Activated T-helper 1 cell treated with anti-CD3 and anti-CD28 coated beads, Interleukin-12 subunit alpha, Interleukin-12 subunit beta, Interleukin-2, Interleukin-4 antibody, amounts not matched to agents 30 ng/mL and 10 ng/mL and 1 ng/mL, durations not matched to agents 14 hours and 24 hours and 36 hours (primary cell): ENCODE measurements at regions not wholly inside any gene's neighbourhood (a gene's known extent, or its start where the extent isn't known, plus 50 kb on each side); places are given as distances from the start of the nearest gene placed in this dataset.
"Not testable (repeated sequence)": the region's sequence is repeated elsewhere in the genome, so short reads cannot be mapped to it uniquely, and the experiment has no call there.

ENCODE experiments used
- DNase-seq: peaks from one replicate; pipeline ENCODE4 v3.0.0; 2021; ENCODE audit warnings: low spot score
- H3K27ac Mint-ChIP-seq: one replicate; pipeline ENCODE4 v1.8.0; 2021; ENCODE audit warnings: mild to moderate bottlenecking, mixed read lengths
- H3K27me3 Mint-ChIP-seq: one replicate; pipeline ENCODE4 v1.8.0; 2022; ENCODE audit warnings: mild to moderate bottlenecking, moderate library complexity, mixed read lengths; ENCODE audit not compliant: insufficient read depth
- H3K36me3 Mint-ChIP-seq: one replicate; pipeline ENCODE4 v1.8.0; 2021; ENCODE audit warnings: low read depth, mixed read lengths
- H3K4me1 Mint-ChIP-seq: one replicate; pipeline ENCODE4 v1.8.0; 2021; ENCODE audit warnings: low read depth, mixed read lengths
- H3K4me3 Mint-ChIP-seq: one replicate; pipeline ENCODE4 v1.8.0; 2021; ENCODE audit warnings: mild to moderate bottlenecking, moderate library complexity, mixed read lengths
- H3K9me3 Mint-ChIP-seq: one replicate; pipeline ENCODE4 v1.8.0; 2021; ENCODE audit warnings: mixed read lengths
- intact Hi-C: fragments of 100-400 bp; cut with micrococcal nuclease; formaldehyde crosslinking; loops from one replicate; pipeline ENCODE4 v1.15.1; 2024

- no peak overlapping the region for H3K27ac Mint-ChIP-seq
- no peaks in the 10 kb centered on the region for H3K36me3 Mint-ChIP-seq
- intact Hi-C loops = no loop called here
- H3K4me3 Mint-ChIP-seq = no peak overlapping the region
- H3K4me1 Mint-ChIP-seq = no peaks in the 10 kb centered on the region
- H3K9me3 Mint-ChIP-seq = no peaks in the 10 kb centered on the region
- H3K27me3 Mint-ChIP-seq = peaks cover 8% of the 10 kb centered on the region
- no peak for DNase-seq
Measured at GRCh38 chr1:60956520-60956919, 125.8 kb upstream of the NFIA start.

- Mint-ChIP-seq H3K27ac (no peak overlapping the region), H3K4me3 (no peak overlapping the region), H3K27me3 (peaks cover 16% of the 10 kb centered on the region), H3K36me3 (no peaks in the 10 kb centered on the region), H3K9me3 (no peaks in the 10 kb centered on the region), H3K4me1 (no peaks in the 10 kb centered on the region)
- intact Hi-C loops = no loop called here
- DNase-seq = no peak
Measured at GRCh38 chr1:60952612-60953111, 129.7 kb upstream of the NFIA start.

- H3K36me3 Mint-ChIP-seq = no peaks in the 10 kb centered on the region
- no peak overlapping the region for H3K4me3 Mint-ChIP-seq
- peaks cover 18% of the 10 kb centered on the region for H3K27me3 Mint-ChIP-seq
- H3K9me3 Mint-ChIP-seq = no peaks in the 10 kb centered on the region
- DNase-seq = no peak
- intact Hi-C loops = no loop called here
- H3K27ac Mint-ChIP-seq = no peak overlapping the region
- H3K4me1 Mint-ChIP-seq = no peaks in the 10 kb centered on the region
Measured at GRCh38 chr1:60950224-60951063, 131.9 kb upstream of the NFIA start.

- intact Hi-C loops = no loop called here
- no peaks in the 10 kb centered on the region for H3K4me1 Mint-ChIP-seq
- H3K36me3 Mint-ChIP-seq = no peaks in the 10 kb centered on the region
- no peaks in the 10 kb centered on the region for H3K9me3 Mint-ChIP-seq
- peaks cover 16% of the 10 kb centered on the region for H3K27me3 Mint-ChIP-seq
- no peak for DNase-seq
- no peak overlapping the region for H3K4me3 Mint-ChIP-seq
- H3K27ac Mint-ChIP-seq = no peak overlapping the region
Measured at GRCh38 chr1:60949826-60950197, 132.5 kb upstream of the NFIA start.

GRCh38 chr1:60949154-60949825, 133.1 kb upstream of the NFIA start:
- peaks cover 12% of the 10 kb centered on the region for H3K27me3 Mint-ChIP-seq
- no peak for DNase-seq
- H3K36me3 Mint-ChIP-seq = no peaks in the 10 kb centered on the region
- intact Hi-C loops = no loop called here
- no peak overlapping the region for H3K4me3 Mint-ChIP-seq
- H3K4me1 Mint-ChIP-seq = no peaks in the 10 kb centered on the region
- H3K9me3 Mint-ChIP-seq = no peaks in the 10 kb centered on the region
- no peak overlapping the region for H3K27ac Mint-ChIP-seq

GRCh38 chr1:60948486-60948885, 133.9 kb upstream of the NFIA start:
- Mint-ChIP-seq H3K9me3 (no peaks in the 10 kb centered on the region), H3K4me3 (no peak overlapping the region), H3K27me3 (peaks cover 12% of the 10 kb centered on the region), H3K27ac (no peak overlapping the region), H3K4me1 (no peaks in the 10 kb centered on the region), H3K36me3 (no peaks in the 10 kb centered on the region)
- intact Hi-C loops = no loop called here
- no peak for DNase-seq

- Mint-ChIP-seq H3K27ac (no peak overlapping the region), H3K27me3 (peaks cover 12% of the 10 kb centered on the region), H3K36me3 (no peaks in the 10 kb centered on the region), H3K4me3 (no peak overlapping the region), H3K9me3 (no peaks in the 10 kb centered on the region), H3K4me1 (no peaks in the 10 kb centered on the region)
- DNase-seq = no peak
- intact Hi-C loops = no loop called here
Measured at GRCh38 chr1:60947367-60947766, 135.0 kb upstream of the NFIA start.

- no peak overlapping the region for H3K4me3 Mint-ChIP-seq
Measured at GRCh38 chr1:60942896-60943638, 139.3 kb upstream of the NFIA start.

GRCh38 chr1:60942291-60942690, 140.1 kb upstream of the NFIA start:
- peaks cover 8% of the 10 kb centered on the region for H3K27me3 Mint-ChIP-seq
- H3K36me3 Mint-ChIP-seq = no peaks in the 10 kb centered on the region
- intact Hi-C loops = no loop called here
- DNase-seq = no peak
- H3K27ac Mint-ChIP-seq = no peak overlapping the region
- no peaks in the 10 kb centered on the region for H3K9me3 Mint-ChIP-seq
- H3K4me1 Mint-ChIP-seq = no peaks in the 10 kb centered on the region
- H3K4me3 Mint-ChIP-seq = no peak overlapping the region

More at GRCh38 chr1:60942896-60943638, 139.3 kb upstream of the NFIA start:
- Mint-ChIP-seq H3K27ac (no peak overlapping the region), H3K4me1 (no peaks in the 10 kb centered on the region), H3K27me3 (peaks cover 8% of the 10 kb centered on the region), H3K9me3 (no peaks in the 10 kb centered on the region), H3K36me3 (no peaks in the 10 kb centered on the region)
- intact Hi-C loops = no loop called here
- DNase-seq = no peak

- H3K4me3 Mint-ChIP-seq, H3K27ac Mint-ChIP-seq, DNase-seq, H3K4me1 Mint-ChIP-seq, H3K27me3 Mint-ChIP-seq, H3K36me3 Mint-ChIP-seq, intact Hi-C loops, H3K9me3 Mint-ChIP-seq: not testable (repeated sequence)
Measured at GRCh38 chr1:60940685-60941084, 141.7 kb upstream of the NFIA start.

GRCh38 chr1:60937720-60938119, 144.6 kb upstream of the NFIA start:
- no peak overlapping the region for H3K4me3 Mint-ChIP-seq
- intact Hi-C loops = no loop called here
- H3K27me3 Mint-ChIP-seq = peaks cover 7% of the 10 kb centered on the region
- no peaks in the 10 kb centered on the region for H3K36me3 Mint-ChIP-seq
- H3K4me1 Mint-ChIP-seq = no peaks in the 10 kb centered on the region
- DNase-seq = no peak
- no peaks in the 10 kb centered on the region for H3K9me3 Mint-ChIP-seq
- no peak overlapping the region for H3K27ac Mint-ChIP-seq

GRCh38 chr1:60936591-60937342, 145.6 kb upstream of the NFIA start:
- Mint-ChIP-seq H3K36me3 (no peaks in the 10 kb centered on the region), H3K27me3 (peaks cover 5% of the 10 kb centered on the region), H3K27ac (no peak overlapping the region), H3K9me3 (no peaks in the 10 kb centered on the region), H3K4me1 (no peaks in the 10 kb centered on the region), H3K4me3 (no peak overlapping the region)
- DNase-seq = no peak
- intact Hi-C loops = no loop called here
